Peyer's patch (tissue), 4 donors: ENCODE measurements at regions not wholly inside any gene's neighbourhood (a gene's known extent, or its start where the extent isn't known, plus 50 kb on each side); places are given as distances from the start of the nearest gene placed in this dataset.

Source experiments
- POLR2A ChIP-seq, 2 donors: fragments of 450-650 bp; IDR thresholded peaks; one replicate each; pipeline ENCODE4 v1.5.1; 2017; ENCODE audit warnings: antibody characterized with exemption in 2 of 2, mild to moderate bottlenecking in 2 of 2, moderate library complexity in 2 of 2
- TF ChIP-seq, protein P1 (sequence below), 6 experiments: fragments of 450-650 bp in 4 of 6; fragments of 200-600 bp in 2 of 6; sonication (generic) in 1 of 6; IDR thresholded peaks; one replicate each; pipeline ENCODE4 v1.5.1; 2017 to 2019; ENCODE audit warnings: antibody characterized with exemption in 6 of 6, mild to moderate bottlenecking in 3 of 6, moderate library complexity in 1 of 6

DNA sequence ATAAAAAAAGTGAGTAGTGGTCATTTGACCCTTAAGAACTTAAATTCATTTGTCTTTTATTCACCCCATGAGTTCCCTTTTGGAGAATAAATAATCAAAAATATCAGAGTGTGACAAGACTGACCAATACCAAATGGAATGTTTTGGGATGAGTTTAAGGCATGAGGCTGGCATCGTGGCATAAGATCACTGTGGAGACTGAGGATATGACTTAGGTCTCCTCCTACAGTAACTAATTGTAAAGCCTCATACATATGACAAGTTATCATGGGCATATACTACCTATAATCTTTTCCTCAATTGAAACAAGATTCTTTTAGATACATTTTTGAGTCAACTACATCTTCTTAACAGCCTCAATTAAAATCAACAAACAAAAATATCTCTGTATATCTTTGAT lies 782.0 kb downstream of the SLITRK1 start:
- TF ChIP-seq POLR2A (IDR thresholded peaks at IDR 0.05), result no peak
- TF ChIP-seq, protein P1, sequence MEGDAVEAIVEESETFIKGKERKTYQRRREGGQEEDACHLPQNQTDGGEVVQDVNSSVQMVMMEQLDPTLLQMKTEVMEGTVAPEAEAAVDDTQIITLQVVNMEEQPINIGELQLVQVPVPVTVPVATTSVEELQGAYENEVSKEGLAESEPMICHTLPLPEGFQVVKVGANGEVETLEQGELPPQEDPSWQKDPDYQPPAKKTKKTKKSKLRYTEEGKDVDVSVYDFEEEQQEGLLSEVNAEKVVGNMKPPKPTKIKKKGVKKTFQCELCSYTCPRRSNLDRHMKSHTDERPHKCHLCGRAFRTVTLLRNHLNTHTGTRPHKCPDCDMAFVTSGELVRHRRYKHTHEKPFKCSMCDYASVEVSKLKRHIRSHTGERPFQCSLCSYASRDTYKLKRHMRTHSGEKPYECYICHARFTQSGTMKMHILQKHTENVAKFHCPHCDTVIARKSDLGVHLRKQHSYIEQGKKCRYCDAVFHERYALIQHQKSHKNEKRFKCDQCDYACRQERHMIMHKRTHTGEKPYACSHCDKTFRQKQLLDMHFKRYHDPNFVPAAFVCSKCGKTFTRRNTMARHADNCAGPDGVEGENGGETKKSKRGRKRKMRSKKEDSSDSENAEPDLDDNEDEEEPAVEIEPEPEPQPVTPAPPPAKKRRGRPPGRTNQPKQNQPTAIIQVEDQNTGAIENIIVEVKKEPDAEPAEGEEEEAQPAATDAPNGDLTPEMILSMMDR (IDR thresholded peaks at IDR 0.05), result no peak
